ENCODE measurements at regions not wholly inside any gene's neighbourhood (a gene's known extent, or its start where the extent isn't known, plus 50 kb on each side); places are given as distances from the start of the nearest gene placed in this dataset.
"Not testable (repeated sequence)": the region's sequence is repeated elsewhere in the genome, so short reads cannot be mapped to it uniquely, and the experiment has no call there.

DNA sequence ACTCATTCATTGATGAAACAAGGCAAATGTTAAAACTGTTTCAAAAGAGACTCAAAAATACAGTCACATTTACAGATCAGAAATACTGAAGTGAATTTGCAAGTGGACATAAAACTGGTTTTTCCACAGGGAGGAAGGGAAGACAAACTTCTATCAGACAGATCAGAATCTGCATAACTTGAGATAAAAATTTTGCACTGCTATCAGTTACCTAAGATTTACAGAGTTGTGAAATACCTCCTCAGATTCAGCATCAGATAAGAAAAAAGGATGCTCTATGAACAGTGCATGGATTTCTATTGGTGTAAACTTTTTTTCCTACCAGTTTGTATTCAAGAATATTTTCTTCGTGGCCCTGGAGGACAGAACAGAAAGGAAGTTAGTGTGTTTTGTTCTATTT, 575.4 kb downstream of the RWDD3 start:
- no peak for DNase-seq

DNA sequence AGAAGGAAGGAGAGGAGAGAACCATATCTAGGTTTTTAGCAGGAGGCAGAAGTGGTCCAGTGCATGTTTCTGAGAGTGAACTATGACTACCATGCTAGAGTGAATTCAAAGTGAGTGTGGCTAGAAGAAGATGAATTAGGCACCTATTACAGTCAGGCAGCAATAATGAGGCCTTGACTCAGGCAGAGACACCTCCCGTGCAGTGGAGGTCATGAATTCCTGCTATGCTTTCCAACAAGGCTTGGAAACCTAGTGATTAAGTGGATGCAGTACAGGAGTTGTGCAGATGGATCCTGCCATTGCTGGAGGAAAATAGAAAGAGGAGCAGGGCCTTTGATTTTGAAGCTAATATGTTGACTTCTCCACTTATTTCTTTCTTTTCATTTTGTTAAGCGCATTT, 581.5 kb downstream of the RWDD3 start:
- no peak for DNase-seq

DNA sequence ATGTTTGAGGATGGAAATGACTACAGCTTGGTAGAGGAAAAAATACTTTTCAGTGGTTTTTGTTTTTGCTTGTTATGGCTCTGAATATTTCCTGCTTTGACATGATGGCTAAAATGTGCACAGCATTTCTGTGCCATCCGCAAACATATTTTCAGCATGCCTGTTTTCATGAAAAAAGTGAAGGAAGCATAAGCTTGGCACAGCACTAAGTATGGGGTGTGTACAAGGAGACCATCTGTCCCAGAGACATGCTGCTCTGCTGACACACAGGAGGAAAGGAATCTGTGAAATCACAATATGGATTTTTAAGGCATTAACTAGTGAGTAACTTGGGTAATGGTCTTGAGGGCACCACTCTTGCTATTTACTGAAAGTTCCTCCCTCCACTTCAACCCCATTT, 595.5 kb downstream of the RWDD3 start:
- no peak for DNase-seq

DNA sequence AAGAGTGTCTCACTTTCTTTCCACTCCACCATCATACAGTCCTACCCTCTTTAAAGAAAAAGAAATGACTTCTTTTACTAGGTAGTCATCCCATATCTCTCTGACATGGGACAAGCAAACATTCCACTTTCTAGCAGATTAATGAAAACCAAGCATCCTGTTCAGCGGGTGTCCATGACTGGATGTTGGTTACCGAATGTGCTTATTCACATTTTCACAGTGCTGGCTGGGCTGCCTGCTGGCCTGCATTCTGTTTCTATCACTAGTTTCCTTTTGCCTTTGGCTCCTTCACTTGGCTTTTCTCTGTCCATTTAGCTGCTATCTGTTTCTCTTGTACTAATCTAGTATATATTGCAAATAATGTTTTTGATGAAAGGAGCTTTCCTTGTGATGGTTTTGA, 598.4 kb downstream of the RWDD3 start:
- DNase-seq: no peak

DNA sequence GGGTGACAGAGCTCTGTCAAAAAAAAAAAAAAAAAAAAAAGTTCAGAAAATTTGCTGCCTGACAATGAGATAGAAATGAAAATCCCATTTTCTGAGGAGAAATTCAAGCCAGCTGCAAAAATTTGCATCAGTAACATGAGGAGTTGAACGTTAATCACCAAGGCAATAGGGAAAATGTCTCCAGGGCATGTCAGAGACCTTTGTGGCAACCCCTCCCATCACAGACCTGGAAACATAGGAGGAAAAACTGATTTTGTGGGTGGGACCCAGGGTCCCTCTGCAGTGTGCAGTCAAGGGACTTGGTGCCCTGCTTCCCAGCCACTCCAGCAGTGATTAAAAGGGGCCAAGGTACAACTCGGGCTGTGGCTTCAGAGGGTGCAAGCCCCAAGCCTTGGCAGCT, 615.4 kb downstream of the RWDD3 start:
- DNase-seq: no peak

DNA sequence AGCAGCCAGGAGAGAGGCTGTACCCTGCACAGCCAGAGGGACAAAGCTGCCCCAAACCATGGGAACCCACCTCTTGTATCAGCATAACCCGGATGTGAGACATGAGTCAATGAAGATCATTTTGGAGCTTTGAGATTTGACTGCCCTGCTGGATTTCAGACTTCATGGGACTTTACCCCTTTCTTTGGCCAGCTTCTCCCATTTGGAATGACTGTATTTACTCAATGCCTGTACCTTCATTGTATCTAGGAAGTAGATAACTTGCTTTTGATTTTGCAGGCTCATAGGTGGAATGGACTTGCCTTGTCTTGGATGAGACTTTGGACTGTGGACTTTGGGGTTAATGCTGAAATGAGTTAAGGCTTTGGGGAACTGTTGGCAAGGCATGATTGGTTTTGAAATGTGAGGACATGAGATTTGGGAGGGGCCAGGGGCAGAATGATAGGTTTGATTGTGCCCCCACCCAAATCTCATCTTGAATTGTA, 616.2 kb downstream of the RWDD3 start:
- DNase-seq: no peak

DNA sequence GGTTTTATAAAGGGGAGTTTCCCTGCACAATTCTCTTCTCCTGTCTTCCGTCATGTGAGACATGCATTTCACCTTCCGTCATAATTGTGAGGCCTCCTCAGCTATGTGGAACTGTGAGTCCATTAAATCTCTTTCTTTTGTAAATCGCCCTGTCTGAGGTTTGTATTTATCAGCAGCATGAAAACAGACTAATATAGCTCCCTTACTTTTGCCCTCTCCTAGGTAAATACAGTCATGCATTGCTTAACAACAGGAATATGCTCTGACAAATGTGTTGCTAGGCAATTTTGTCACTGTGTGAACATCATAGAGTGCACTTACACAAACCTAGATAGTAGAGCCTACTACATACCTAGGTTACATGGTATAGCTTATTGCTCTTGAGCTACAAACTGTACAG, 616.8 kb downstream of the RWDD3 start:
- DNase-seq: no peak

DNA sequence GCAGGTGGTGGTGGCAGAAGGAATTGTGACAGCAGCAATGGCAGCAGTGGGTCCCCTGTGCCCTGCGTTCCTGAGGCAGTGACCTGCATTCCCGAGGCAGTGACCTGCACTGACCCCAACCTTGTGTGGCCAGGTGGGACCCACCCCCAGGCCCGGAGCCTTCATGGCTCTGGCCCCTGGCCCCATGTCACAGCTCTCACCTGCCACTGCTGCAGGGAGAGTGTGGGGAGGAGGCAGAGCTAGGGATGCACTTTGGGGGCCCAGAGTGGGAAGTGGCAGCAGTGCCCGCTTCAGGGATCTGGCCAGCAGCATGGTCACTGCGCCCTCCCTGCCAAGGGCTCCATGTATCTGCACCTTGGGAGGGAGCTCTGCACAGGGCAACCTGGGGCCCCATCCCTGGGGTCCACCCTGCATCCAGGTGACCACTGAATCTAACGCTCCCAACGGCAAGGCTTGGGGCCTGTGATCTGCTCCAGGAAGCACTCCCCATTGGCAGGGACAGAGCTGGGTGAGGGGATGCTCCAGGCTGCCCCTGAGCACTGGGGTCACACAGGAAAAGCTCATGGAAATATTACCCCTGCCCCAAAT, 618.6 kb downstream of the RWDD3 start:
- DNase-seq: no peak

DNA sequence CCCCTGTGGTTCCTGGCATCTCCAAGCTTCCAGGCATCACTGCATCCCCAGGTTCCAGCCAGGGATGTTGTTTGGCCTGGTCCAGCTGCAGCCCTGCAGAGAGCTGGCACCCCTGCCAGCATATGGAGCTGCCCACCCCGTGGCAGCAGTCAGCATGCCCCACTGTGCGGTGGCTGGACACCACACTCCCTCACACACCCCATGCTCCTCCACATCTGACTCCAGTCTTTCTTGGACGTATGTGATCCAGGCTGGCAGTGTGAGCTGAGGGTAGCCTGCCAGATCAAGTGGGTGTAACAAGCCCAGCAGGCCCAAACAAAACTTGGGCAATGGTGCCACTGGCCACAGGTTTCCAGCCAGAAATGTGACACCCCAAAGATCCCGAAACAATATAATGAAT, 620.4 kb downstream of the RWDD3 start:
- DNase-seq: no peak

DNA sequence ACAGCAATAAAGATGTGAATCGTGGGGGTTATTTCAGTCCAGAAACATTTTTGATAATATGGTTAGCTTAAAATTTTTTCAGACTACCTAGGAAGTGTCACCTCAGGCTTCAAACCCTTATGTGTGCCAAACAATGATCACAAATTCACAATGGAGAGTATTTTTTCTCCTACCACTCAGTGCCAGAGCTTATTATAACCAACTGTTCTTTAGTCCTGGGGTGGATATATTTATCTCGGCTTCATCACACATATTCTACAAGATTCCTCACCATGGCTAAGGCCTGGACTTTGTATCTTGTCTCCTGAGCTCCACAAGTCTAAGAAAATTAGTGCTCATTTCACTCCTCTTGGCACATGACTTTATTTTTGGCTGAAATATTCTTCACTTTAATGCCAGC, 629.1 kb downstream of the RWDD3 start:
- DNase-seq: no peak

DNA sequence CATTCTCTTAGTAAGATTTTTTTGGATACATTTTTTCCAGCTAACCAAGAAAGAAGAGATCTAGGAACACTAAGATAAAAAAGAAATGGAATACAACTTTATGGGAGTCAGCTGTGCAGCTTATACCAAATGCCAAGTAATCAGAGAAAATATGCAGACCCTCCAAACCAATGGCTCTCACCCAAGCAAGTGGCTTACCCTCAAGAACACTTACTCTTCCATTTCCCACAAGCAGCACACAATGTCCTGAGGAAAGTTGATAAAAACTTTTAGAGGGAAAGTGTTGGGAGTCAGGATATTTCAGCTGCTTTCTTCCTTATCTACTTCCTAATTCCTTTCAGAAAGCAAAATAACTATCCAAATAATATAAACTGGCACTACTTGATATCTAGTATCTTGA, 631.8 kb downstream of the RWDD3 start:
- no peak for DNase-seq

DNA sequence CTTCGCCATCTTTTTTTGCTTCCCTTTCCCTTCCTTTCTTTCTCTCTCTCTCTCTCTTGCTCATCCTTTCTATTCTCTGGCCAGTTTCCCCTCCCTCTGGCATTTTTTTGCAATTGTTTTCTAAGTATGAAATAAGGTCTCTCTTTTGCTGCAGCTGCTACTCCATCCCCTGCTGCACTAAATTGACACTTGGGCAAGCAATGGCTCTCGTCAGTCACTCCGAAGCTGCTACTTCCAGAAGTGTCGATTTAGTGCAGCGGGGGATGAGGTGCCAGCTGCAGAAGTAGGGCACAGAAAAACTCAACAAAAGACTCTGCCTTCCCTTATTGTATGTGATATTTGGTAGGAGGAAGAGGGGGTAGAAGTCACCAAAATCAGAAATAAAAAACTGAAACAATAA, 642.3 kb downstream of the RWDD3 start:
- DNase-seq: no peak

DNA sequence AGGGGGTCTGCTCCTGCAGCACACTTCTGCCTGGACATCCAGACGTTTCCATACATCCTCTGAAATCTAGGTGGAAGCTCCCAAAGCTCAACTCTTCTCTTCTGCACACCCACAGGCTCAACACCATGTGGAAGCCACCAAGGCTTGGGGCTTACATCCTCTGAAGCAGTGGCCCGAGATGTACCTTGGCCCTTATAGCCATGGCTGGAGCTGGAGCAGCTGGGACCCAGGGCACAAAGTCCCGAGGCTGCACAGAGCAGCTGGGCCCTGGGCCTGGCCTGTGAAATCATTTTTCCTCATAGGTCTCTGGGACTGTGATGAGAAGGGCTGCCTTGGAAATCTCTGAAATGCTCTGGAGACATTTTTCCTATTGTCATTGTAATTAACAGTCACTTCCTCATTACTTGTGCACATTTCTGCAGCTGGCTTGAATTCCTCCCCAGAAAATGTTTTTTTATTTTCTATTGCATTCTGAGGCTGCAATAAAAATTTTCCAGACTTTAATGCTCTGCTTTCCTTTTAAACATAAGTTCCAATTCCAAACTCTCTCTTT, 645.6 kb downstream of the RWDD3 start:
- no peak for DNase-seq

DNA sequence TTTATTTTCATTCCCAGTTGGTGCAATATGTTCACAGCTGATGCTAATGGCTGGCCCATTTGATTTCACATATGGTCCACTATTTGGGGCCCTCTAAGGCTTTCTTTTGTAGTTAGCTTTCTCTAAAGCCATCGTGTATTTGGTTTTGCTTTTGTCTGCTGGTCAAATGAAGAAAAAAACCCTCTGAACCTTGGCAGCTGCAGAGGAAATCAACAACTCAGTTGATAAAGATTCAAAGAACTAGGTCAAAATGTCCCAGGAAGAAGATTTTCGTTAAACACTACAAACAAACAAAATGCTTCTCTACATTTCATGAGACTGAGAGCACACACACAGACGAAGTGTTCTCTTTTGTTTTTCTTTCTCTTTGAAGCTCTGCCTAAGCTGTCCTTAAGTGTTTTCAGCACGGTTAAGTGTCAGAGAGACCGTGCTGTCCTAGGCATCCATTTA, 655.0 kb downstream of the RWDD3 start:
- DNase-seq: no peak

DNA sequence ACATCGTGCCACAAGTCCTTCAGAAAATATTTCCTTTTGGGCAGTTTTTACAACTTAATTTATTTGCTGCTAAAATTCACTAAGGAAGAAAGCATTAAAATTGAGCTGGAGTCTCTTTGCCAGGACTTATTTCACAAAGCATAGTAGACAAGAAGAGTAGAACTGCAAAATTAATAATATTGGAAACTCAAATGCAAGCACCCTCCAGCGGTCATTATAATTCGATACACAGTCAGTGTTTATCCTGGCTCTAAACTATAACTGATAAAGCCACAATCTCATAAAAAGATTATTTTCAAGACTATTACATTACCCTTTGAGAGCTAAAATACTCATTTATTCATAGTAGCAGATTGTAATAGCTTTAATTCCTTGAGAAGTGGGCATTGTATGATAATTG, 655.4 kb downstream of the RWDD3 start:
- no peak for DNase-seq

DNA sequence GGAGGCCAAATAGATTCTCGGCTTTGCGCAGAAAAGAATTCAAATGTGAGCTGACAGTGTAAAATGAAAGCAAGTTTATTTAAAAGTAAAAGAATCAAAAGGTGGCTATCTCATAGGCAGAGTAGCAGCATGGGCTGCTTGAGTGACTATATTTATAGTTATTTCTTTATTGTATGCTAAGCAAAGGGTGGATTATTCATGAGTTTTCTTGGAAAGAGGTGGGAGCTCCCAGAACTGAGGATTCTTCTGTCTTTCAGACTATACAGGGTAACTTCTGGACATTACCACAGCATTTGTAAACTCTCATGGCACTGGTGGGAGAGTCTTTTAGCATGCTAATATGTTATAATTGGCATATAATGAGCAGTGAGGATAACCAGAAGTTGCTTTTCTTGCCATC, 659.9 kb downstream of the RWDD3 start:
- no peak for DNase-seq

DNA sequence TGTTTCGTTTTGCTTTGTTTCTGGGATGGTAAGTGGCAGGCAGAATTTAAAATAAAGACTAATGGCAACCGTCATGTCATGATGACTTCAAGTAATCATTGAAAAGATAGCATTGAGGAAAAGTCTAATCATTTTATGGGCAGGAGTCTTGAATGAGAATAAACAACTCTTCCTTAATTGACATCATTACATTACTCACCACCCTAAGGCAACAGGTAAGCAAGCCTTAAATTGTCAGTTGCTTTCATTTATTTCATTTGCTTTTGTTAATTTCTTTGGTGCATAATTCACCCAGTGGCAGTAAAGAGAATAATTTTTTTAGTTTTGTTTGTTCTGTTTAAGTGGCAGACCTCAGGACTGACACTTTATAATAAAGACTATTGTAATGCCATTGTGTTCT, 669.0 kb downstream of the RWDD3 start:
- no peak for DNase-seq

DNA sequence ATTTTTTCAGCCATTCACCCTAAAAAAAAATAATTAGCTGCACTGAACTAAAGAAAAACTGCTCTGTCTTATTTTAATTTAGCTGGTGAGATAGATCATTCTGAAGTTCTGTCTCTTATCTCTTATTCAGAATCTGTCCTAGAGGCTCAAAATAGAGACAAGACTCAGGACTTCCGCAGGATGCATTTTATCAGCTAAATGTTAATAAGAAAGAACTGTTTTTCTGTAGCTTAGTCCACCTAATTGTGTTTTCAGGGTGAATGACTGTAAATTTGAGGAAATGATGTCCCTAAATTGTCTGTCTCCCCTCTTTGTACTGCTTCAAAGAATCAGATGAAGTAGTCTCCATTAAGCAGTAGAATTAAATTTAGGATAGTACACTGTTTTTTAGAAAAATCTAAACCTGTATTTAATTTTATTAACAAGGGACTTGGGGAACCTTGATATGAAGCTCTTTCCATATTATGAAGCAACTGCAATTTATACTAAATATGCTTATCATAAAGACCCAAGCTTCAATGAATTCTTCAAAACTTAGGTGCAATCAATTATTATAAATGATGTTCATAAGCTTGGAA, 671.9 kb downstream of the RWDD3 start:
- DNase-seq: no peak

DNA sequence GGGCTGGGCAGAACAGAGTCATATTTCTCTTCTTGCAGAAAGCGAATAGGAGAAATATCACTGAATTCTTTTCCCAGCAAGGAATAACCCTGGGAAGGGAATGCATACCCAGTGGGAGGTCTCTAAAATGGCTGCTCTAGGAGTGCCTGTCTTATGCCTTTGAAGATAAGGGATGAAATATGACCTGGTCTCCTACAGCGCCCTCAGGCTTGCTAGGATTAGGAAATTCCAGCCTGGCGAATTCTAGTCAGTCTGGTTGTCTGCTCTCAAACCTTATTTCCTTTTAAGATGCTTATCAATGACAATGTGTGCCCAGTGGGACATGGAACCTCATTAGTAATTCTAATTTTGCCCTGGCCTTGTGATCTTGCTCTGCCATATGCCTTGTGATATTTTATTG, 677.7 kb downstream of the RWDD3 start:
- DNase-seq: not testable (repeated sequence)

DNA sequence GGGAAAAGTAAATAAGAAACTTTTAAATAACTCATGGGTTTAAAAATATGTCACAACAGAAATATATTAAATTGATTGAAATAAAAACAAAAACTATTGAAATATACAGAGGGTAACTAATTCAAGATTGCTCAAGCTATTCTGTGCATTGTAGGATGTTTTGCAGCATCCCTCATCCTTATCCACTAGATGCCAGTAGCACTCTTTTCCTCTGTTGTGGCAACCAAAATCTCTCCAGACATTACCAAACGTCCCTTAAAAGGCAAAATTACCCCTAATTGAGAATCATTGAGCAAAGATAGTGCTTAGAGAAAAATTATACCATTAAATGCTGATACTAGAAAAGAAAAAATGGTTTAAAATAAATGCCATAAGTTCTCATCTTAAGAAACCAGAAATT, 682.6 kb downstream of the RWDD3 start:
- peak; percentile 30 for DNase-seq

DNA sequence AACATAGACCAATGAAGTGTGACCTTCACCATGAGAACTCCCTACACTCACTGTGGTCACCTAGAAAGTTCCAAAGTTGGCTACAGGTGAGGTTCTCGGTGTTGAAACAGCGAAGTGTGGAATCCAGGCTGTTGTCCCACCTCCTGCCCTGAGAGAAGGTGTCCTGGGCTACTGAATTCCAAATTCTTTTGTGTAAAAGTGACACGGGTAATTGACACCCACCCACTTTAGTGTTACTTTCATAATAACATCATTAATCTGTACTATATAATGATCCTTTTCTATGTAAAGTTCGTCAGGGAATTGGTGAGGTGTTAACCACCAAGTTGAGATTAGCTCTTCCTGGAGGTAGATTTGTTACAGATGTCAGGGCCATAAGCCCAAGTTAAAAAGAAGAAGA, 690.7 kb downstream of the RWDD3 start:
- DNase-seq: no peak

DNA sequence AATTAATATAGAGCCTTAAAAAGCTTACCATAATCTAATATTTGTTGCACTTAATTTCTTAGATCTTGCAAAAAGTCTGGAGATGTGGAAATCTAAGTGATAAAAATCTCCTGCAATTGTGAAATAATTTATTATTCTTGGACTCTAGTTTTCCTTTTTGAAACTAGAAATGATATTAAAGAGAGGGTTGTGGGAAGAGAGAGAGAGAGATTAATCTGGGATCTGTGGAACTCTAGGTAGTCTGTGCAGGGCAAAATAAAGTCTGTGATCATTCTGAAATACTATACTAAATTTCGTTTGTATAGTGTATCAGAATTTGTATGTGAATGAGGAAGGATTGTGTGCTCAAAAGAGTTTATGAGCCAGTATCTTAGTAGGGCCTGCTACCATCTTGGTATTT, 692.3 kb downstream of the RWDD3 start:
- no peak for DNase-seq

DNA sequence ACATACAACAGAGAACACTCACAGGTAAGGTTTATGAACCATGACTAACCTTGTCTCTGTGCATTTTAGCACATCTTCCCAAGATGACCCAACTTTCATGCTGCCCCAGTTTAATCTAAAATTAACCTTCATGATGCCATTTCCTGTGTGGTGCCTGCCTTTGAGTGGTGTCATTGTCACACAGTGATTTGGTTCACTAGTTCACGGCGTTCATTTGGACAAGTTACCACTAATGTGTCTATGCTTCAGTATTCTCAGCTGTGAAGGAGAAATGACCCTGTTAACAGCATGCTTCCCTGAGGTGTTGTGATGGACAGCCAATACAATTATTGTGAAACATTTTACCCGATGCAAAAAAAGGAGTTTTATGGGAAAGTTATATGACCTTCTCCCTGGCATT, 693.1 kb downstream of the RWDD3 start:
- DNase-seq: no peak

DNA sequence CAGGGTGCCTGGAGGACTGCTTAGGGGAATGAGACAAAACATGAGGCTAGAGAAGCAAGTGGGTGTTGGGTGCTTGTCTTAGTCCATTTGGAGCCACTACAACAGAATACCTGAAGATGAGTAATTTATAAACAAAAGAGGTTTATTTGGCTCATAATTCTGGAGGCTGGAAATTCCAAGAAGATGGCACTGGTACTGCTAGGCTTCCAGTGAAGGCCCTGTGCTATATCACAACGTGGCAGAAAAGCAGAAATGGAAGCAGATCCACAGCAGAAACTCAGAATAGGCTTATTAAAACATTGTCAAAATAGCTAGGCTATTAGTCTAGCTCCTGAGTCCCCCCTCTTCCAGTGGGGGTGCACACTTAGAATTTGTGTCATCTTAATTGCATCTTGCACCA, 701.7 kb downstream of the RWDD3 start:
- no peak for DNase-seq

Measured in NCI-H1105 (cell line).